Left kidney (tissue), 1 donor: ENCODE measurements at regions not wholly inside any gene's neighbourhood (a gene's known extent, or its start where the extent isn't known, plus 50 kb on each side); places are given as distances from the start of the nearest gene placed in this dataset.
"Not testable (repeated sequence)": the region's sequence is repeated elsewhere in the genome, so short reads cannot be mapped to it uniquely, and the experiment has no call there.

Source experiments
- DNase-seq: peaks from one replicate; pipeline ENCODE4 v3.0.0-alpha.2; 2013

DNA sequence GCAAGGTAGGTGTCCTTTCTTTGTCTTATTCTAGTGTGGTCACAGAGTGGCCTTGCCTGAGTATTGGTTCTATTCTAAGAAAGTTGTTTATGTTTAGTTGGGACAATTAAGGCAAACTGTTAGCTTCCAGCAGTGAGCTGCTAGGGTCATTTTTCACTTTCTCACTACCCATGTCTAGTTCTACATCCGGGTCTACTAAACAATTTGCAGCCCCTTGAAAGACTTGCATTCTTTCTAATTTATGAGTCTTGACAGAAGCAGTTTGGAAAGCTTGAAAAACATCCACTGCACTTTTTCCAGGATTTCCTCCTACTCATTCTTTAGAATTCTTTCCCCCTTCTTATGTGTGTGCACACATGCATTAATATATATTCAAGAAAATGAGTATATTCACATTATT lies 892.2 kb upstream of the ACO1 start:
- DNase-seq = peak; percentile 55

GRCh38 chr9:31500422-31500821 lies 884.0 kb upstream of the ACO1 start:
- no peak for DNase-seq

DNA sequence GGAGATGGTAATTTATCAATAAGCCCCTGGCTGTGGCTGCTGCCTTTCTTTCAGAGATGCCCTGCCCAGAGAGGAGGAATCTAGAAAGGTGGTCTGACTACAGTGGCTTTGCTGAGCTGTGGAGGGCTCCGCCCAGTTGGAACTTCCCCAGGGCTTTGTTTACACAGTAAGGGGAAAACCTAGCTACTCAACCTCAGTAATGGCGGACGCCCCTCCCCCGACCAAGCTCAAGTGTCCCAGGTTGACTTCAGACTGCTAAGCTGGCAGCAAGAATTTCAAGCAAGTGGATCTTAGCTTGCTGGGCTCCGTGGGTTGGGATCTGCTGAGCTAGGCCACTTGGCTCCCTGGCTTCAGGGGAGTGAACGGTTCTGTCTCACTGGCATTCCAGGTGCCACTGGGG lies 865.4 kb upstream of the ACO1 start:
- DNase-seq = no peak

GRCh38 chr9:31519424-31519823 lies 865.0 kb upstream of the ACO1 start:
- no peak for DNase-seq

GRCh38 chr9:31519826-31520225 lies 864.6 kb upstream of the ACO1 start:
- no peak for DNase-seq

GRCh38 chr9:31520301-31521085 lies 864.0 kb upstream of the ACO1 start:
- no peak for DNase-seq

- DNase-seq = no peak
Measured at GRCh38 chr9:31535651-31536050, 848.8 kb upstream of the ACO1 start.

GRCh38 chr9:31536471-31536870 lies 848.0 kb upstream of the ACO1 start:
- DNase-seq = no peak

DNA sequence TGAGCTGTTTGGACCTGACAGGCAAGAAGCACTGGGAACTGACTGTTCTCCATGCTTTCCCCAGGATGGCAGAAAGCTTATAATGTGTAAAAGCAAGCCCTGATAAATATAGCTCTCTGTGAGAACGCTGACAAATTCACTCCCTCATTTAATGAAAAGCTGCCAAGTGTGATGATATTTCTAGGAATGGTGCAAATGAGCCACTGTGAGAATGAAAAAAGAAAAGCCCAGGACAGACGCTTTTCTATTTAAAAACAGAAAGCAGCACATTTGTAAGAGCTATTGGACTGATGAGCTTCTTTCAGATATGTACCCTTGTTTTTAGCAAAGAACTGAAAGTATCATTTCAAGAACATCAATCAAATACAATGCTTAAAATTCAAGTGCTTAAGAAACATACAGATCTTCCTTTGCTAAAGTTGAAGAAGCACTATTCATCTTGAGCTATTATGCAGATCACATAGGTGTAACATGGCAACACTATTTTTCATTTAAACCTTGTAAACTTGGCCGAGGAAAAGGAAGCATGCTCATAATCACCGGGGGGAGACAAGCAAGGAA lies 842.6 kb upstream of the ACO1 start:
- DNase-seq = peak; percentile 2

GRCh38 chr9:31542384-31543055 lies 841.9 kb upstream of the ACO1 start:
- peak; percentile 4 for DNase-seq

- no peak for DNase-seq
Measured at GRCh38 chr9:31554941-31555340, 829.5 kb upstream of the ACO1 start.

- no peak for DNase-seq
Measured at GRCh38 chr9:31556667-31557463, 827.6 kb upstream of the ACO1 start.

DNA sequence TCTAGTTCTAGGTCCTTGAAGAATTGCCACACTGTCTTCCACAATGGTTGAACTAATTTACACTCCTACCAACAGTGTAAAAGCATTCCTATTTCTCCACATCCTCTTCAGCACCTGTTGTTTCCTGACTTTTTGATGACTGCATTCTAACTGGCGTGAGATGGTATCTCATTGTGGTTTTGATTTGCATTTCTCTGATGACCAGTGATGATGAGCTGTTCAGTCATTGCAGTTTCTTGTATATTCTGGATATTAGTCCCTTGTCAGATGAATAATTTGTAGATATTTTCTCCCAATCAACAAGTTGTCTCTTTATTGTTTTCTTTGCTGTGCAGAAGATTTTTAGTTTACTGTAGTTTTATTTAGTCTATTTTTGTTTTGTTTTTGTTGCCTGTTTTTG lies 812.3 kb upstream of the ACO1 start:
- not testable (repeated sequence) for DNase-seq

DNA sequence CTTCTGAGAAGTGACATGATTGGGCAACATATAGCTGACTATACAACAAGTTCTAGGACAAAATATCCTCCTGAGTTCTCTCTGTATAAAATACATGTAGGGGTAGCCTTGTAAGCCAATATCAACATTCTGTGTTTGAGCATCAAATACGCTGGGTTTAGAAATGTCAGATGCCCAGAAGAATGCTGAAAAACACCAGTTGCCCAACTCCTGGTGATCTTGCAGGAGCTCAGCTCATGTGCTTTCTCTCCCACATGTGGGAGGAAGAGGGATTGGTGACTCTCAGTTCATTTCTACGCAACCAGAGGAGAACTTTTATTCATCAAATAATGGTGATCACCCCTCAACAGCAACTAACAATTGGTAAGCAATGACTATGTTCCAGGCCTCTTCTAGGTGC lies 810.9 kb upstream of the ACO1 start:
- no peak for DNase-seq

DNA sequence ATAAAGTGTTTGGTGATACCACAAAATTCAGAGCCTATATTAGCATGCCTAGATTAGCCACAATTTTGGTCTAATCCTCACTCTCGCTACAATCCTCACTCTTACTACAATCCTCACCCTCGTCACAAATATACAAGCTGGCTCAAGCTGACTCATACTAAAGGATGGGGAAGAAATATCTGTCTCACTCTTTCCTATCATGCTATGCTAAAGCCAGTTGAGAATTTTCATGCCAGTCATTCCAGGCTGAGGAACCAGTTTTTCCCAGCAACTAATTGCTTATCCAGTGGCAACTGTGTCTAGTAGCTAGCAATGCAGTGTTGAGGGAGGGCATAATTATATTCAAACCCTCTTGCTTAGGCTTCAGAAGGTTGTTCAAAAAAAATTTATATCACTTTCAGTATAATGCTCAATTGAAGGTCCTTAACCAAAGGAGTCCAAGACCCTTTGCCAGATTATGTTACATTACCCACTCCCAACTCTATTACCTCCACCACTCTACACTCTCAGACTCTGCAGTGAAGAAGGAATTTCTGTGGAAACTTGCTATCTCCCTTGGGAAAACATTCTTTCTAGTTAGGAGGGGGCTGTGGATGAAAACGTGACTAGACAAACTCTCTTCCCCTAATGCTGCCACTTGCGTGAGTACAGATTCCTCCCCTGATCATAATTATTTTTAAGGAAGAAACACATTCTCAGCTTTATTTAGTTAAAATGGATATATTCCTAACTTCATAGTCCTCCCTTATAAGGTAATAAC lies 810.3 kb upstream of the ACO1 start:
- DNase-seq = no peak

DNA sequence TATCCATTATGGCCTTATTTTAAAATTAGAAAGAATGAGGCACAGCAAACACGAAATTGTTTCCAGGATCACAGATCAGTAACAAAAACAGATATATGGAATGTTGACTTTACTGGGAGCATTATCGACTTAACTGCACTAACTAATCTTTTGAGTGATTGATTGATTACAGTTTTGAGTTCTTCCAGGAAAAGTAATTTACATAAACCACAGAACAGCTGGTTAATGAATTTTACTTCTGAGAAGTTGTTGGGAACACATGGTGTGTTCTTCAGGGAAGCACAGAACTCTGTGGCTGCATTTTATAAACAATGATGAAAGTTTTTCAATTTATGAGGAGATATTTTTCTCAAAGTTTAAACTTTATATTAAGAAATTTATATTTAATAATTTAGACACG lies 802.4 kb upstream of the ACO1 start:
- no peak for DNase-seq

GRCh38 chr9:31582561-31582960 lies 801.9 kb upstream of the ACO1 start:
- DNase-seq = no peak

- no peak for DNase-seq
Measured at GRCh38 chr9:31585158-31585557, 799.3 kb upstream of the ACO1 start.

DNA sequence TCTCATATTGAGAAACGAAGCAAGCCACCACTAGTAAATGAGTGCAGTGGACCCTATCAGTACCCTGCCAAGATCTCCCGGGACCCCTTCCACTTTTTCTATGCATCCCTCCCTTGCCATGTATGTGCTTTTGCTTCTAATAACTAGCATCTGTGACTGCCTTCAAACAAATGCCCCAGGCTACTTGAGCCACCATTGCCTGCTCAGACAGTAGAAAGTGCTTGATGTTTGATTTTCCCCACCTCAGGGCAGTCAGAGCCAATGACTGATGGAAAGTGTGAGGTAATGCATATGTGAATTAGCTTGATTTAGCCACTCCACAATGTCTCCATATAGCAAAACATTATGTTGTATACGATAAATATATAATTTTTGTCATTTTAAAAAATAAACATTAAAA lies 797.3 kb upstream of the ACO1 start:
- DNase-seq = no peak

GRCh38 chr9:31588006-31588405 lies 796.4 kb upstream of the ACO1 start:
- no peak for DNase-seq

DNA sequence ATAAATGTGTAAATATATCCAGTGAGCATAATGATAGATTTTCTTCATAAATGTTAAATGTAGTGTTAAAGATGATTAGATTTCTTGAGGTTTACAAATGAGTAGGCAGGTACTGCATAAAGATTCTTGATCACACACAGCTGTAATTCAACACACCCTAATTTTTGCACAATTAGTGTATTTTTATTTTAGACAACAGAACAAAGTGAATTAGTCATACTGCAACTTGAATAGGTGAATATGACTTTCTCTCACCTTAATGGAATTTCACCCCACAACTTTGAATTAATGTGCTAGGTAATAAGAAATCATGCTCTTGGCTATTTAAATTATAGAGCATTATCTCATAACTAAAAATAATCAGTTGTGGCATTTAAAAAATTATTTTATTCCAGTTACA lies 795.7 kb upstream of the ACO1 start:
- DNase-seq = no peak

- no peak for DNase-seq
Measured at GRCh38 chr9:31590091-31590490, 794.4 kb upstream of the ACO1 start.
